DOHH2 (cell line): ENCODE measurements at regions not wholly inside any gene's neighbourhood (a gene's known extent, or its start where the extent isn't known, plus 50 kb on each side); places are given as distances from the start of the nearest gene placed in this dataset.

ENCODE experiments used
- CTCF ChIP-seq: fragments of 200-600 bp; sonication (generic); IDR thresholded peaks from one replicate; pipeline ENCODE4 v1.5.1; 2014; ENCODE audit warnings: antibody characterized with exemption, mild to moderate bottlenecking, low read depth, low read length; ENCODE audit not compliant: poor library complexity, severe bottlenecking
- EZH2phosphoT487 ChIP-seq: fragments of 200-600 bp; sonication (generic); IDR thresholded peaks from 2 replicates; pipeline ENCODE4 v1.6.1; 2017; ENCODE audit warnings: borderline replicate concordance, mild to moderate bottlenecking, antibody characterized with exemption, low read length, moderate library complexity, mixed read lengths

- no peak for TF ChIP-seq CTCF
- no peak for TF ChIP-seq EZH2phosphoT487
These were observed 128.3 kb upstream of the ARHGEF3 start for GRCh38 chr3:56929809-56930615.
